HK-2 (cell line): ENCODE measurements at regions not wholly inside any gene's neighbourhood (a gene's known extent, or its start where the extent isn't known, plus 50 kb on each side); places are given as distances from the start of the nearest gene placed in this dataset.
"Not testable (repeated sequence)": the region's sequence is repeated elsewhere in the genome, so short reads cannot be mapped to it uniquely, and the experiment has no call there.

ENCODE experiments used
- DNase-seq: peaks from one replicate; pipeline ENCODE4 v3.0.0-alpha.2; 2018; ENCODE audit not compliant: unreplicated experiment

DNA sequence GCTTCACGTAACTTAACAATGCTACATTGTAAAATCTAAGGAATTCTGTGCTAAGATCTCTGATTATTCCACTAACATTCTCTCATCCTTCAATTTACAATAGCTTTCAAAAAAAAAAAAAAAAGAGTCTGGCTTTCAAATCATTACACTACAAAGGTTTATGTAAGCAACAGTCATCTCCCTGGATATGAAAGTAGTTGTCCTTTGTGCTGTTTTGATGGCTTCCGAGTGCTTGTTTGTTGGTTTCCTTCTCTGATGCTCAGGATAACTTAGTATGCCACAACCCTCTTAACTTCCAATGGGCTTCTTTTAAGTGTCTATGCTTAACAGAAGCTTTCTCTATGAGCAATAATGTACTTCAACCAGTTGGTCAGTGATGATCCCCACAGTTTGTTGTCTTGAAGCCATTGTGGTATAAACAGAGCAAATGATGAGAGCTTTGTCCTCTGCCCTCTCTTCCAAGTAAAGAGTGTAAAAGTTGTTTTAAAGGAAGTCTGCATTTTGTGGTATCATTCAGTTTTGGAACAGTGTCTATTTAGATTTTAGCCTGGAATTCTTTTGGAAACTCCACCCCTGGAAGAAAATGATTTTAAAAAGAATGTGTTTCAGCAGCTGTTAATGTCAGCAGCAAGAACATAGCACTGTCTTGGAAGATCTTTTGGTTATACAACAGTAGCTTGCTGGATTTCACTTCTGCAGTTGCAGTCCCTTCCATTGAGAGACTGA lies 396.1 kb upstream of the RGS6 start:
- DNase-seq, result no peak

DNA sequence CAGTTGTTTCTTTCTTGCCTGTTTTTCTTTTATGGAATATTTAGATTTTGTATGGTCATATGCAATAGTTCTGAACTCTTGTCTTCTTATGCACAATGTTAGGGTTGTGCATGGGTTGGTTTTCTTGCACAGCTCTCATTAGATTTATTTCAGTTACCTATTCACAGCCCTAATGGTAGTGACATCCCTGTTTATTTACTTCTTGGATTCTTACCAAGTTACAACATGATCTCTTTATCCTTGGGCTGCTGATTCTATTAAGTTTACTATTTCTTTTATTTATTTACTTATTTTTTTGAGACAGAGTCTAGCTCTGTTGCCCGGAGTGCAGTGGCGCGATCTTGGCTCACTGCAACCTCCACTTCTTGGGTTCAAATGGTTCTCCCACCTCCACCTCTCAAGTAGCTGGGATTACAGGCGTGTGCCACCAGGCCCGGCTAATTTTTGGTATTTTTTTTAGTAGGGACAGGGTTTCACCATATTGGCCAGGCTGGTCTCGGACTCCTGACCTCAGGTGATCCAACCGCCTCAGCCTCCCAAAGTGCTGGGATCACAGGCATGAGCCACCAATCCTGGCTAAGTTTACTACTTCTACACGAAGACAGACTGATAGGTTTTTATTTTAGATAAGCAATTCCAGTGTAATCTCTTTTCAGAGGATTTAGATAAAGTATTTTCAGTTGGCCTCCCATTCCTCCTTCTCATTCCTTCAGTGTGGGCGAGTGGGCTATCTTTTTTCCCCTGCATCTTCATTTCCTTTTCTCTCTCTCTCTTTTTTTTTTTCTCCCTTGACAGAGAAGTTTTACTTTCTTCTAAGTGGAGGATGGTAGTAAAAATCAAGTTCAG lies 395.1 kb upstream of the RGS6 start:
- no peak for DNase-seq

GRCh38 chr14:71538288-71538687 lies 393.9 kb upstream of the RGS6 start:
- no peak for DNase-seq

GRCh38 chr14:71538938-71539649 lies 393.1 kb upstream of the RGS6 start:
- no peak for DNase-seq

DNA sequence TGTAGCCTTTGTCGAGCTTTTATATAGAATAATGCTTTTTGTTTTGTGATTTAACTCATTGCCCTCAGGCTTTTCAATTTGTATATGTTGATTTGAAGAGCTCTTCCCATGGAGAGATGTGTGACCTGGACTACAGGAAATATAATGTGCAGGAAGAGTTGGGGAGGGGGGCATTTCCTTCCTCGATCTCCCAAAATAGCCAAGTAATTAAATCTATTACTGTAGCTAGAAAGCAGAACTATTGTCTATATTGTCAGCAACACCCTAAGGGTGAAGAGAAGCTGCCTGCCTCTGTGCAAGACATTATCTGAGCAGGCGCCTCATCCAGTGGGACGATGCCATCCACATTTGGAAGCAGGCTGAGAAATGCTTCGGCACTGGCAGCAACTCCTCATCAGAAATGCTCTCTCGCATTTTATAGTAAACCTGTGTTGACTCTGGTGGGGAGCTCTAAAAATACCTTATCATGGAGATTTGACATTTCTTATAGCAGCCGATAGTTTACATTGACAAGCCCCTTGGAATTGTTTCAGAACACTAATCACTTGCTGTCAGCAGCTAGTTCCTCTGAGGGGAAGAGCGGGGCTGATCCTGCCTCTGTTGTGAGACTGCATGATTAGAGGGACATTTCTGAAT lies 392.5 kb upstream of the RGS6 start:
- DNase-seq, result no peak

DNA sequence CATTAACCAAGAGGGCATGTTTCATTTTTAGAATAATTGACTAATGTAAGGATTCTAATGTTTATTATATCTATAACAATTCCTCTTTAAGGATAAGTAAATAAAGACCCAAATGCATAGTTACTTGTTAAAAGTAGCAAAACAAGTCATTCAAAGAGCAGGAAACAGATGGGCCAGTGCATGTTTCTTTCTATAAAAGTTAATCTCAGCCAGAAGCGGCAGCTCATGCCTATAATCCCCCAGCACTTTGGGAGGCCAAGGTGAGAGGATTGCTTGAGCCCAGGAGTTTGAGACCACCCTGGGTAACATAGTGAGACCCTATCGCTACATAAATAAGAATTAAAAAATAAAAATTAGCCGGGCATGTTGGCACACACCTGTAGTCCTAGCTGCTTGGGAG lies 391.0 kb upstream of the RGS6 start:
- DNase-seq, result no peak

GRCh38 chr14:71541973-71542690 lies 390.1 kb upstream of the RGS6 start:
- no peak for DNase-seq

GRCh38 chr14:71549421-71550050 lies 382.7 kb upstream of the RGS6 start:
- DNase-seq, result no peak

- no peak for DNase-seq
Measured at GRCh38 chr14:71550367-71550766, 381.9 kb upstream of the RGS6 start.

- no peak for DNase-seq
Measured at GRCh38 chr14:71551291-71551950, 380.8 kb upstream of the RGS6 start.

GRCh38 chr14:71552809-71553208 lies 379.4 kb upstream of the RGS6 start:
- no peak for DNase-seq

GRCh38 chr14:71553779-71554178 lies 378.4 kb upstream of the RGS6 start:
- no peak for DNase-seq

- no peak for DNase-seq
Measured at GRCh38 chr14:71554323-71554722, 377.9 kb upstream of the RGS6 start.

DNA sequence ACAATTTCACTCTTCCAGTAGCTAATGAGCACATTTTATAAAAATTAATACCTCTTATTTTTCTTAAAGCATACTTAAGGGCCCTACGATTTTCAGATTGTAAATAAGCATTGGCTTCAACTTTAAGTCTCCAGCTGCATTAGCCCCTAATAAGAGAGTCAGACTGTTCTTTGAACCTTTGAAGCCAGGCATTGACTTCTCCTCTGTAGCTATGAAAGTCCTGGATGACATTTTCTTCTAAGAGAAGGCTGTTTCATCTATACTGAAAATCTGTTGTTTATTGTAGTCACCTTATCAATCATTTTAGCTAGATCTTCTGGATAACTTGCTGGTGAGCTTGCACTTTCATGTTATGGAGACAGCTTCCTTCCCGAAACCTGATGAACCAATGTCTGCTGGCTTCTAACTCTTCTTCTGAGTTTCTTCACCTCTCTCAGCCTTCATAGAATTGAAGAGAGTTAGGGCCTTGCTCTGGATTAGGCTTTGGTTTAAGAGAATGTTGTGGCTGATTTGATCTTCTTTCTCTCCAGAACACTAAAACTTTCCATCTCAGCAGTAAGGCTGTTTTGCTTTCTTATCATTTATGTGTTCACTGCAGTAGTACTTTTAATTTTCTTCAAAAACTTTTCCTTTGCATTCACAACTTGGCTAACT lies 377.1 kb upstream of the RGS6 start:
- no peak for DNase-seq

GRCh38 chr14:71555654-71556559 lies 376.3 kb upstream of the RGS6 start:
- no peak for DNase-seq

GRCh38 chr14:71556730-71557129 lies 375.5 kb upstream of the RGS6 start:
- DNase-seq, result no peak

GRCh38 chr14:71557351-71557750 lies 374.9 kb upstream of the RGS6 start:
- no peak for DNase-seq

DNA sequence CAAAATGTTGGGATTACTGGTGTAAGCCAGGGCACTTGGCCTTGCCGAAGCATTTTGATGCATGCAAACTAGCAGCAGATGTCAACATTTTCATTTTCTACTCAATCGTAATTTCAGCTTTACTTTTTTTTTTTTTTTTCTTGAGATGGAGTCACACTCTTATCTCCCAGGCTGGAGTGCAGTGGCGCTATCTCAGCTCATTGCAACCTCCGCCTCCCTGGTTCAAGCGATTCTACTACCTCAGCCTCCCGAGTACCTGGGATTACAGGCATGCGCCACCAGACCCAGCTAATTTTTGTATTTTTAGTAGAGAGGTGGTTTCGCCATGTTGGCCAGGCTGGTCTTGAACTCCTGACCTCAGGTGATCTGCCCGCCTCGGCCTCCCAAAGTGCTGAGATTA lies 373.3 kb upstream of the RGS6 start:
- not testable (repeated sequence) for DNase-seq

DNA sequence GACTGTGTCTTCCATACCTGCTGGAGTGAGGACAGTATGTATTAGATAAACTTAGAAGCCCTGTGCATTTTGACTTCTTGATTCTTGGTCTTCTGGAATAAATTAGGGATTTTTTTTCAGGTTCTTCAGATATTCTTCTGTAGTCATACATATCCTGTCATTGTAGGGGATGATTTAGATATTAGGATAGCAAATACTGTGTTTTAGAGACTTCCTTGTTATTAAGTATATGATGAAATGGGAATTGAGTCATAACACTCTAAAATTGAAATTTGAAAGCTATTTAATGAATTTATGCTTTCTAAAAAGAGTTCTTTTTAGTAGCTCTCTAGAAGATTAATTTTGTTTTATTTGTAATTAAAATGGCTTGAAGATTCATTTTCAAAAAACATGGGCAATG lies 371.5 kb upstream of the RGS6 start:
- no peak for DNase-seq
